ENCODE measurements at regions not wholly inside any gene's neighbourhood (a gene's known extent, or its start where the extent isn't known, plus 50 kb on each side); places are given as distances from the start of the nearest gene placed in this dataset.

GRCh38 chr20:39311851-39312506, 349.8 kb downstream of the DHX35 start:
- no peaks in the 10 kb centered on the region for H4K20me1 ChIP-seq (ENCODE audit: insufficient read depth, low read length)
- H3F3A ChIP-seq (ENCODE audit: insufficient read depth, low read length): no peaks in the 10 kb centered on the region
- H2AFZ ChIP-seq (ENCODE audit: low read length): no peak overlapping the region
- H3K4me1 ChIP-seq (ENCODE audit: insufficient read depth, low read length, severe bottlenecking): no peaks in the 10 kb centered on the region
- no peak overlapping the region for H3K27ac ChIP-seq (ENCODE audit: low read depth, low read length, poor library complexity, severe bottlenecking)
- no peaks in the 10 kb centered on the region for H3K36me3 ChIP-seq (ENCODE audit: insufficient read depth, low read length)
- no peak for TF ChIP-seq CTCF (IDR thresholded peaks at IDR 0.05; ENCODE audit: low read length)
- no peak for TF ChIP-seq EZH2 (IDR thresholded peaks at IDR 0.05; ENCODE audit: borderline replicate concordance, low read length)
- no peaks in the 10 kb centered on the region for H3K79me2 ChIP-seq (ENCODE audit: insufficient read depth, low read length)
- H3K4me3 ChIP-seq (ENCODE audit: low read depth, low read length, poor library complexity, severe bottlenecking): no peak overlapping the region
- no peaks in the 10 kb centered on the region for H3K9me3 ChIP-seq (ENCODE audit: low read length)
- H3K9me2 ChIP-seq (ENCODE audit: low read depth, low read length): no peaks in the 10 kb centered on the region
- no peak overlapping the region for H3K9ac ChIP-seq (ENCODE audit: low read length)
- H3K27me3 ChIP-seq (ENCODE audit: insufficient read depth, low read length): no peaks in the 10 kb centered on the region
- H3K4me2 ChIP-seq (ENCODE audit: low read length): no peak overlapping the region

- Histone ChIP-seq H3K9me3 (ENCODE audit: low read length) (no peaks in the 10 kb centered on the region), H3K4me1 (ENCODE audit: insufficient read depth, low read length, severe bottlenecking) (no peaks in the 10 kb centered on the region), H3K9me2 (ENCODE audit: low read depth, low read length) (no peaks in the 10 kb centered on the region), H4K20me1 (ENCODE audit: insufficient read depth, low read length) (no peaks in the 10 kb centered on the region), H2AFZ (ENCODE audit: low read length) (no peak overlapping the region), H3K4me3 (ENCODE audit: low read depth, low read length, poor library complexity, severe bottlenecking) (no peak overlapping the region), H3K27ac (ENCODE audit: low read depth, low read length, poor library complexity, severe bottlenecking) (no peak overlapping the region), H3K4me2 (ENCODE audit: low read length) (no peak overlapping the region), H3K36me3 (ENCODE audit: insufficient read depth, low read length) (no peaks in the 10 kb centered on the region), H3K27me3 (ENCODE audit: insufficient read depth, low read length) (peaks cover 6% of the 10 kb centered on the region; the same call in 1 of the 2 replicates), H3K79me2 (ENCODE audit: insufficient read depth, low read length) (no peaks in the 10 kb centered on the region), H3K9ac (ENCODE audit: low read length) (no peak overlapping the region), H3F3A (ENCODE audit: insufficient read depth, low read length) (no peaks in the 10 kb centered on the region)
- no peak for TF ChIP-seq EZH2 (IDR thresholded peaks at IDR 0.05; ENCODE audit: borderline replicate concordance, low read length)
- no peak for TF ChIP-seq CTCF (IDR thresholded peaks at IDR 0.05; ENCODE audit: low read length)
Measured at GRCh38 chr20:39310363-39310995, 348.3 kb downstream of the DHX35 start.

GRCh38 chr20:39309458-39309857, 347.3 kb downstream of the DHX35 start:
- no peaks in the 10 kb centered on the region for H3K79me2 ChIP-seq (ENCODE audit: insufficient read depth, low read length)
- no peak for TF ChIP-seq CTCF (IDR thresholded peaks at IDR 0.05; ENCODE audit: low read length)
- no peak for TF ChIP-seq EZH2 (IDR thresholded peaks at IDR 0.05; ENCODE audit: borderline replicate concordance, low read length)
- no peaks in the 10 kb centered on the region for H3K36me3 ChIP-seq (ENCODE audit: insufficient read depth, low read length)
- H2AFZ ChIP-seq (ENCODE audit: low read length): no peak overlapping the region
- no peaks in the 10 kb centered on the region for H3K4me1 ChIP-seq (ENCODE audit: insufficient read depth, low read length, severe bottlenecking)
- no peak overlapping the region for H3K27ac ChIP-seq (ENCODE audit: low read depth, low read length, poor library complexity, severe bottlenecking)
- peaks cover 6% of the 10 kb centered on the region; the same call in 1 of the 2 replicates for H3K27me3 ChIP-seq (ENCODE audit: insufficient read depth, low read length)
- H3K9me3 ChIP-seq (ENCODE audit: low read length): no peaks in the 10 kb centered on the region
- H3K4me2 ChIP-seq (ENCODE audit: low read length): no peak overlapping the region
- H4K20me1 ChIP-seq (ENCODE audit: insufficient read depth, low read length): no peaks in the 10 kb centered on the region
- no peak overlapping the region for H3K4me3 ChIP-seq (ENCODE audit: low read depth, low read length, poor library complexity, severe bottlenecking)
- H3K9ac ChIP-seq (ENCODE audit: low read length): no peak overlapping the region
- H3F3A ChIP-seq (ENCODE audit: insufficient read depth, low read length): no peaks in the 10 kb centered on the region
- H3K9me2 ChIP-seq (ENCODE audit: low read depth, low read length): no peaks in the 10 kb centered on the region
